Hepatocyte (in vitro differentiated cells): ENCODE measurements at regions not wholly inside any gene's neighbourhood (a gene's known extent, or its start where the extent isn't known, plus 50 kb on each side); places are given as distances from the start of the nearest gene placed in this dataset.

ENCODE experiments used
- CTCF ChIP-seq: fragments of 200-600 bp; sonication (generic); IDR thresholded peaks from 2 replicates; pipeline ENCODE4 v1.5.1; 2016; ENCODE audit warnings: antibody characterized with exemption, mild to moderate bottlenecking; ENCODE audit not compliant: poor library complexity
- EZH2 ChIP-seq: fragments of 200-600 bp; sonication (generic); IDR thresholded peaks from 2 replicates; pipeline ENCODE4 v1.6.1; 2016; ENCODE audit warnings: antibody characterized with exemption, mild to moderate bottlenecking, borderline replicate concordance
- EZH2phosphoT487 ChIP-seq: fragments of 200-600 bp; sonication (generic); IDR thresholded peaks from one replicate; pipeline ENCODE4 v1.6.1; 2018; ENCODE audit warnings: antibody characterized with exemption, mild to moderate bottlenecking, low read depth, moderate library complexity; ENCODE audit not compliant: unreplicated experiment, severe bottlenecking

- TF ChIP-seq CTCF (no peak), EZH2 (no peak), EZH2phosphoT487 (no peak)
Observed at GRCh38 chr7:55273186-55273980, 91.8 kb upstream of the LANCL2 start.
